PC-9 (cell line): ENCODE measurements at regions not wholly inside any gene's neighbourhood (a gene's known extent, or its start where the extent isn't known, plus 50 kb on each side); places are given as distances from the start of the nearest gene placed in this dataset.

Experiments used
- BruUV-seq: library from RNA; stranded (reverse); fragments of 400-500 nt; replicated peaks from 2 replicates; lab custom pipeline; 2021; lab: Mats Ljungman, UMichigan
- CTCF ChIA-PET: fragments of 300-600 bp; sonication (Branson Sonifier 250); formaldehyde crosslinking; loops from one replicate; lab custom pipeline; 2022; ENCODE audit warnings: antibody characterized with exemption; lab: Charles Lee
- POLR2A ChIA-PET: fragments of 300-600 bp; sonication (Branson Sonifier 250); formaldehyde crosslinking; loops from one replicate; lab custom pipeline; 2022; ENCODE audit warnings: antibody characterized with exemption; ENCODE audit not compliant: unreplicated experiment; lab: Charles Lee
- DNase-seq, 2 experiments: peaks; one replicate each; pipeline versions ENCODE4 v3.0.0 to v3.0.0-alpha.2; 2015 to 2022; ENCODE audit warnings: mixed read lengths in 1 of 2
- H2AFZ ChIP-seq: fragments of 200-600 bp; sonication (generic); 2 replicates; pipeline ENCODE4 v1.8.1; 2017; ENCODE audit warnings: antibody characterized with exemption
- H3F3A ChIP-seq: fragments of 200-600 bp; sonication (generic); 2 replicates; pipeline ENCODE4 v1.8.1; 2017; ENCODE audit warnings: antibody characterized with exemption, mild to moderate bottlenecking, low read depth; ENCODE audit not compliant: insufficient read depth
- H3K27ac ChIP-seq: fragments of 200-600 bp; sonication (generic); 2 replicates; pipeline ENCODE4 v1.6.1; 2016; ENCODE audit warnings: mixed run types
- H3K27me3 ChIP-seq: fragments of 200-600 bp; sonication (generic); 2 replicates; pipeline ENCODE4 v1.6.1; 2016; ENCODE audit warnings: low read depth, mixed run types; ENCODE audit not compliant: insufficient read depth
- H3K36me3 ChIP-seq: fragments of 200-600 bp; sonication (generic); 2 replicates; pipeline ENCODE4 v1.6.1; 2016; ENCODE audit warnings: low read depth, mixed run types
- H3K4me1 ChIP-seq: fragments of 200-600 bp; sonication (generic); replicated peaks from 2 replicates; pipeline ENCODE4 v1.6.1; 2016; ENCODE audit warnings: mixed run types; ENCODE audit not compliant: insufficient read depth
- H3K4me2 ChIP-seq: fragments of 200-600 bp; sonication (generic); 2 replicates; pipeline ENCODE4 v1.6.1; 2017; ENCODE audit warnings: mixed run types
- H3K4me3 ChIP-seq: fragments of 200-600 bp; sonication (generic); 2 replicates; pipeline ENCODE4 v1.6.1; 2016; ENCODE audit warnings: mixed run types
- H3K79me2 ChIP-seq: fragments of 200-600 bp; sonication (generic); 2 replicates; pipeline ENCODE4 v1.6.1; 2017; ENCODE audit warnings: low read depth, mixed run types
- H3K9me2 ChIP-seq: fragments of 200-600 bp; sonication (generic); 2 replicates; pipeline ENCODE4 v1.8.1; 2017; ENCODE audit warnings: mild to moderate bottlenecking; ENCODE audit not compliant: insufficient read depth
- H3K9me3 ChIP-seq: fragments of 200-600 bp; sonication (generic); 2 replicates; pipeline ENCODE4 v1.8.1; 2016; ENCODE audit warnings: low read depth; ENCODE audit not compliant: insufficient read depth
- H4K20me1 ChIP-seq: fragments of 200-600 bp; sonication (generic); 2 replicates; pipeline ENCODE4 v1.8.1; 2017; ENCODE audit not compliant: insufficient read depth
- CTCF ChIP-seq: fragments of 200-600 bp; sonication (generic); conservative IDR thresholded peaks from 2 replicates; pipeline ENCODE4 v1.6.1; 2017; ENCODE audit warnings: mixed run types, antibody characterized with exemption, mild to moderate bottlenecking, moderate library complexity
- EZH2 ChIP-seq: fragments of 200-600 bp; sonication (generic); IDR thresholded peaks from 2 replicates; pipeline ENCODE4 v1.8.0; 2017; ENCODE audit warnings: antibody characterized with exemption, low read depth
- intact Hi-C: fragments of 100-400 bp; cut with micrococcal nuclease; formaldehyde crosslinking; loops from one replicate; pipeline ENCODE4 v1.10.0; 2022; ENCODE audit not compliant: unreplicated experiment

GRCh38 chr1:190949939-190950338 lies 472.3 kb upstream of the BRINP3 start:
- Histone ChIP-seq H3K4me3 (no peak overlapping the region), H3K79me2 (no peaks in the 10 kb centered on the region), H3K27ac (no peak overlapping the region), H3K4me2 (no peak overlapping the region), H3K4me1 (no peaks in the 10 kb centered on the region), H3K27me3 (no peaks in the 10 kb centered on the region), H3K9me3 (no peaks in the 10 kb centered on the region), H2AFZ (0 out of 2 replicates have a peak overlapping the region, but pooled peaks have one; percentile 39), H3F3A (no peaks in the 10 kb centered on the region), H3K36me3 (no peaks in the 10 kb centered on the region), H3K9me2 (no peaks in the 10 kb centered on the region), H4K20me1 (no peaks in the 10 kb centered on the region)
- CTCF ChIA-PET = interaction anchor here (0.7 kb wide), 1 partner anchor 47 kb away, joined by 3 read pairs; no protein-coding TSS in a partner anchor
- TF ChIP-seq CTCF (no peak), EZH2 (no peak)
- no TSS peak for BruUV-seq
- intact Hi-C loops = no loop called here
- POLR2A ChIA-PET = no interaction called here
- DNase-seq = no peak

- Histone ChIP-seq H3K9me2 (no peaks in the 10 kb centered on the region), H2AFZ (no peak overlapping the region), H3K4me2 (no peak overlapping the region), H3K36me3 (no peaks in the 10 kb centered on the region), H3K4me3 (no peak overlapping the region), H3K9me3 (no peaks in the 10 kb centered on the region), H3F3A (no peaks in the 10 kb centered on the region), H3K27ac (no peak overlapping the region), H3K4me1 (no peaks in the 10 kb centered on the region), H3K79me2 (no peaks in the 10 kb centered on the region), H4K20me1 (no peaks in the 10 kb centered on the region), H3K27me3 (no peaks in the 10 kb centered on the region)
- no peak for DNase-seq
- CTCF ChIA-PET = no interaction called here
- no peak for TF ChIP-seq CTCF
- intact Hi-C loops = no loop called here
- POLR2A ChIA-PET = no interaction called here
- no TSS peak for BruUV-seq
Observed at GRCh38 chr1:190957565-190957964, 479.9 kb upstream of the BRINP3 start.

GRCh38 chr1:190963321-190963720 lies 485.7 kb upstream of the BRINP3 start:
- CTCF ChIA-PET = no interaction called here
- POLR2A ChIA-PET = no interaction called here
- H3F3A ChIP-seq = no peaks in the 10 kb centered on the region
- no peaks in the 10 kb centered on the region for H3K4me1 ChIP-seq
- H4K20me1 ChIP-seq = no peaks in the 10 kb centered on the region
- no peaks in the 10 kb centered on the region for H3K36me3 ChIP-seq
- H2AFZ ChIP-seq = no peak overlapping the region
- intact Hi-C loops = no loop called here
- no peak for TF ChIP-seq EZH2
- TF ChIP-seq CTCF = no peak
- no peaks in the 10 kb centered on the region for H3K9me3 ChIP-seq
- H3K79me2 ChIP-seq = no peaks in the 10 kb centered on the region
- H3K27me3 ChIP-seq = no peaks in the 10 kb centered on the region
- no peak overlapping the region for H3K4me3 ChIP-seq
- H3K4me2 ChIP-seq = no peak overlapping the region
- no TSS peak for BruUV-seq
- DNase-seq = no peak
- H3K9me2 ChIP-seq = no peaks in the 10 kb centered on the region; the same call in 1 of the 2 replicates
- H3K27ac ChIP-seq = no peak overlapping the region
